Mucosa of descending colon (tissue), 3 donors: ENCODE measurements at regions not wholly inside any gene's neighbourhood (a gene's known extent, or its start where the extent isn't known, plus 50 kb on each side); places are given as distances from the start of the nearest gene placed in this dataset.
A peak's percentile ranks its signal among the peaks of the same experiment; 100 is the strongest.

ENCODE experiments used
- ATAC-seq: fragments of 200-7000 bp; cut with Tn5 transposase; one replicate; pipeline ENCODE4 v1.9.1; 2020; ENCODE audit warnings: mild to moderate bottlenecking, moderate library complexity
- DNase-seq, 3 donors: peaks; one replicate each; pipeline ENCODE4 v3.0.0-alpha.2; 2020
- H3K36me3 ChIP-seq: fragments of 200-600 bp; one replicate; pipeline ENCODE4 v1.8.0; 2021; ENCODE audit warnings: low read depth, mild to moderate bottlenecking
- H3K4me1 ChIP-seq: fragments of 200-600 bp; one replicate; pipeline ENCODE4 v1.8.0; 2021; ENCODE audit warnings: low read depth, mild to moderate bottlenecking
- H3K4me3 ChIP-seq: fragments of 200-600 bp; one replicate; pipeline ENCODE4 v1.8.0; 2021; ENCODE audit warnings: mild to moderate bottlenecking
- H3K9me3 ChIP-seq: fragments of 200-600 bp; one replicate; pipeline ENCODE4 v1.8.0; 2021; ENCODE audit warnings: mild to moderate bottlenecking
- CTCF ChIP-seq: fragments of 200-600 bp; IDR thresholded peaks from one replicate; pipeline ENCODE4 v1.8.0; 2022; ENCODE audit warnings: antibody characterized with exemption, mild to moderate bottlenecking
- intact Hi-C, 2 donors: fragments of 100-400 bp; cut with DNase I in 1 of 2; cut with micrococcal nuclease in 1 of 2; formaldehyde crosslinking; loops; one replicate each; pipeline versions ENCODE4 v1.11.0 to v1.11.1; 2022; cut with DNase I, micrococcal nuclease
- donor health status: DM: no; HTN: no; CAD: no; lungs with moderate emphysema.
- donor health status: DM: no; HTN: no; CAD: no.
- donor health status: DM: no; HTN: yes; CAD: no.

- Histone ChIP-seq H3K9me3 (no peaks in the 10 kb centered on the region), H3K4me3 (no peak overlapping the region), H3K36me3 (no peaks in the 10 kb centered on the region), H3K4me1 (no peaks in the 10 kb centered on the region)
- intact Hi-C loops = no loop called here
- no peak for TF ChIP-seq CTCF
- ATAC-seq (peak; percentile 6), DNase-seq (peak in 2 of 3 donors; percentile 42 to 54)
Observed at GRCh38 chr11:69382131-69383128, 88.5 kb downstream of the MYEOV start.

- Histone ChIP-seq H3K36me3 (no peaks in the 10 kb centered on the region), H3K4me3 (no peak overlapping the region), H3K9me3 (peaks cover 5% of the 10 kb centered on the region), H3K4me1 (no peaks in the 10 kb centered on the region)
- DNase-seq (no peak), ATAC-seq (no peak)
- intact Hi-C loops = no loop called here
- no peak for TF ChIP-seq CTCF
Observed at GRCh38 chr11:69383372-69384250, 89.7 kb downstream of the MYEOV start.

GRCh38 chr11:69384251-69385143, 90.5 kb downstream of the MYEOV start:
- no peak for ATAC-seq
- no peak for DNase-seq
- Histone ChIP-seq H3K36me3 (no peaks in the 10 kb centered on the region), H3K9me3 (peaks cover 9% of the 10 kb centered on the region), H3K4me1 (no peaks in the 10 kb centered on the region), H3K4me3 (no peak overlapping the region)
- intact Hi-C loops = no loop called here
- TF ChIP-seq CTCF = no peak

- ATAC-seq = no peak
- intact Hi-C loops = no loop called here
- no peaks in the 10 kb centered on the region for H3K4me1 ChIP-seq
- H3K9me3 ChIP-seq = peaks cover 9% of the 10 kb centered on the region
- no peak for DNase-seq
- no peak overlapping the region for H3K4me3 ChIP-seq
- TF ChIP-seq CTCF = no peak
- no peaks in the 10 kb centered on the region for H3K36me3 ChIP-seq
Observed at GRCh38 chr11:69385144-69385820, 91.3 kb downstream of the MYEOV start.
